ENCODE measurements at regions not wholly inside any gene's neighbourhood (a gene's known extent, or its start where the extent isn't known, plus 50 kb on each side); places are given as distances from the start of the nearest gene placed in this dataset.

DNA sequence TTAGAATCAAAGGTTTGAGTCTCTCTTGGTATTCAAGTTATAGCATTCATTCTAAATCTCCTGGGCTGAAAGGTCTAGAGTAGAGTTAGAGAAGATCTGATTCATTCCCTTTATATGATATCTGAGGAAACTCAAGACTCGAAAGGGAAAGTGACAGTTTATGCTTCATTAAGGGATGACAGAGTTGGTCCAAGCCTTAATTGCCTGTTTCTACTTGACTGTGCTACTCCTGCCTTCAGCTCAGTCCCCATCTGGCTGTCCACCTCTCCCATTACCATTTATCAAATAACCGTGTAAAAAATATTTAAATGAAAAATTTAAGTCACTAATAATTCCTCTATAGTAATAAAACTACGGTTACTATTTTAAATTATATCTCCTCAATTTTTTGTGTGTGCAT lies 537.1 kb upstream of the MEX3C start:
- H3K27ac ChIP-seq (ENCODE audit: low read depth in 1 of 2, low read length in 2 of 2), result no peak overlapping the region
- Mint-ChIP-seq H3K4me1 (ENCODE audit: low read depth) (no peaks in the 10 kb centered on the region), H3K36me3 (ENCODE audit: low read depth) (no peaks in the 10 kb centered on the region), H3K27ac (no peak overlapping the region), H3K4me3 (no peak overlapping the region), H3K27me3 (peaks cover 8% of the 10 kb centered on the region), H3K9me3 (peaks cover 9% of the 10 kb centered on the region)
- H3K9me3 ChIP-seq (ENCODE audit: control insufficient read depth in 1 of 2, insufficient read depth in 1 of 2, low read length in 2 of 2), result no peaks in the 10 kb centered on the region
- TF ChIP-seq, protein P1, sequence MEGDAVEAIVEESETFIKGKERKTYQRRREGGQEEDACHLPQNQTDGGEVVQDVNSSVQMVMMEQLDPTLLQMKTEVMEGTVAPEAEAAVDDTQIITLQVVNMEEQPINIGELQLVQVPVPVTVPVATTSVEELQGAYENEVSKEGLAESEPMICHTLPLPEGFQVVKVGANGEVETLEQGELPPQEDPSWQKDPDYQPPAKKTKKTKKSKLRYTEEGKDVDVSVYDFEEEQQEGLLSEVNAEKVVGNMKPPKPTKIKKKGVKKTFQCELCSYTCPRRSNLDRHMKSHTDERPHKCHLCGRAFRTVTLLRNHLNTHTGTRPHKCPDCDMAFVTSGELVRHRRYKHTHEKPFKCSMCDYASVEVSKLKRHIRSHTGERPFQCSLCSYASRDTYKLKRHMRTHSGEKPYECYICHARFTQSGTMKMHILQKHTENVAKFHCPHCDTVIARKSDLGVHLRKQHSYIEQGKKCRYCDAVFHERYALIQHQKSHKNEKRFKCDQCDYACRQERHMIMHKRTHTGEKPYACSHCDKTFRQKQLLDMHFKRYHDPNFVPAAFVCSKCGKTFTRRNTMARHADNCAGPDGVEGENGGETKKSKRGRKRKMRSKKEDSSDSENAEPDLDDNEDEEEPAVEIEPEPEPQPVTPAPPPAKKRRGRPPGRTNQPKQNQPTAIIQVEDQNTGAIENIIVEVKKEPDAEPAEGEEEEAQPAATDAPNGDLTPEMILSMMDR (IDR thresholded peaks at IDR 0.05), result no peak
- no peaks in the 10 kb centered on the region for H3K4me1 ChIP-seq (ENCODE audit: insufficient read depth, low read length)
- H3K4me3 ChIP-seq (ENCODE audit: low read length), result no peak overlapping the region
- no peaks in the 10 kb centered on the region for H3K36me3 ChIP-seq (ENCODE audit: insufficient read depth, low read length)
- intact Hi-C loops (cut with DNase I, micrococcal nuclease), result no loop called here
- ATAC-seq (ENCODE audit: poor library complexity) (no peak), DNase-seq (no peak)
- POLR2A ChIA-PET, result no interaction called here
- H3K27me3 ChIP-seq (ENCODE audit: control insufficient read depth in 1 of 2, insufficient read depth in 2 of 2, low read length in 2 of 2), result no peaks in the 10 kb centered on the region
- CTCF ChIA-PET, result no interaction called here

DNA sequence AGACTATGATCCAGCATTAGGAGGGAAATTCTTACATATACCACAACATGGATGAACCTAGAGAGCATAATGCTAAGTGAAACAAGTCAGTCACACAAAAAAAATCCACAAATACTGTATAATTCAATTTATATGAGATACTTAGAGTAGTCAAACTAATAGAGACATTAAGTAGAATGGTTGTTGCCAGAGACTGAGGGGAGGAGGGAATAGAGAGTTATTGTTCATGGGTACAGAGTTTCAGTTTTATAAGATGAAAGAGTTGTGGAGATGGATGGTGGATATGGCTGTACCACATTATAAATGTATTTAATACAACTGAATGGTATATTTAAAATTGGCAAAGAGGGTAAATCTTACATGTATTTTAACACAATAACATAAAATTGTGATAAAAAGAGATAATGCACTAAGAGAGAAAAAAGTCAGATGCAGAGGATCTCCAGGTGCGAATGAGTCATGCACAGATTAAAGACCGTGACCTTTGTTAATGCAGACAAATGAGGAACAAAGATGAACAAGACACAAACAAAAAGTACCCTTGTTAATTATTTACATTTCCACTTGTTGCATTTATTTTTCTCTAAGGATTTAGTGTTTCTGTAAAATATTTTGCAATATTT lies 541.7 kb upstream of the MEX3C start:
- Mint-ChIP-seq H3K27me3 (no peaks in the 10 kb centered on the region), H3K9me3 (peaks cover 9% of the 10 kb centered on the region), H3K4me3 (no peak overlapping the region), H3K4me1 (ENCODE audit: low read depth) (no peaks in the 10 kb centered on the region), H3K27ac (no peak overlapping the region), H3K36me3 (ENCODE audit: low read depth) (no peaks in the 10 kb centered on the region)
- ChIA-PET CTCF (no interaction called here), POLR2A (no interaction called here)
- Histone ChIP-seq H3K27me3 (ENCODE audit: control insufficient read depth in 1 of 2, insufficient read depth in 2 of 2, low read length in 2 of 2) (no peaks in the 10 kb centered on the region), H3K4me3 (ENCODE audit: low read length) (no peak overlapping the region), H3K9me3 (ENCODE audit: control insufficient read depth in 1 of 2, insufficient read depth in 1 of 2, low read length in 2 of 2) (no peaks in the 10 kb centered on the region), H3K4me1 (ENCODE audit: insufficient read depth, low read length) (no peaks in the 10 kb centered on the region), H3K36me3 (ENCODE audit: insufficient read depth, low read length) (no peaks in the 10 kb centered on the region), H3K27ac (ENCODE audit: low read depth in 1 of 2, low read length in 2 of 2) (no peak overlapping the region)
- DNase-seq (no peak), ATAC-seq (ENCODE audit: poor library complexity) (no peak)
- TF ChIP-seq, protein P1 (IDR thresholded peaks at IDR 0.05), result no peak
- intact Hi-C loops (cut with DNase I, micrococcal nuclease), result no loop called here

DNA sequence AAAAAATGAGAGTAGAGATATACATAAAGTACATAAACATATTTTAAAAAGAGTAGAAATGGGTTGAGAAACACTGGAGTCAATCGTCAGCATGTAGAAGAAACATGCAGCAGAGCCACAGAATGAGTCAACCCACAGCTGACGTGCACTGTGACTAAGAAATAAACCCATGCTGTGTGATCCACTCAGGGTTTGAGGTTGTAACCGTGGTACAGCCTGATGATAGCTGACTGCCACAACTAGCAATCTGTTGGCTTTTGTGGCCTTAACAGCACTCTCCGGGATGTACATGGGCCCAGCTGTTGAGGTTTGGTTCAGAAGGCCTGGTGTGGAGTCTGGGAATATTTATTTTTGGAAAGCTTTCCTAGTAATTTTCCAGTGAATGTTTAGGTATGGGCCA lies 554.4 kb upstream of the MEX3C start:
- Histone ChIP-seq H3K27me3 (ENCODE audit: control insufficient read depth in 1 of 2, insufficient read depth in 2 of 2, low read length in 2 of 2) (no peaks in the 10 kb centered on the region), H3K36me3 (ENCODE audit: insufficient read depth, low read length) (no peaks in the 10 kb centered on the region), H3K27ac (ENCODE audit: low read depth in 1 of 2, low read length in 2 of 2) (no peak overlapping the region), H3K4me1 (ENCODE audit: insufficient read depth, low read length) (no peaks in the 10 kb centered on the region), H3K4me3 (ENCODE audit: low read length) (no peak overlapping the region), H3K9me3 (ENCODE audit: control insufficient read depth in 1 of 2, insufficient read depth in 1 of 2, low read length in 2 of 2) (no peaks in the 10 kb centered on the region)
- intact Hi-C loops (cut with DNase I, micrococcal nuclease), result no loop called here
- no peaks in the 10 kb centered on the region for H3K27me3 Mint-ChIP-seq
- ATAC-seq (ENCODE audit: poor library complexity) (no peak), DNase-seq (no peak)
- TF ChIP-seq, protein P1 (IDR thresholded peaks at IDR 0.05), result no peak
- POLR2A ChIA-PET, result no interaction called here
- CTCF ChIA-PET, result no interaction called here
- no peaks in the 10 kb centered on the region for H3K4me1 Mint-ChIP-seq (ENCODE audit: low read depth)
- no peak overlapping the region for H3K4me3 Mint-ChIP-seq
- no peak overlapping the region for H3K27ac Mint-ChIP-seq
- no peaks in the 10 kb centered on the region for H3K36me3 Mint-ChIP-seq (ENCODE audit: low read depth)
- H3K9me3 Mint-ChIP-seq, result no peaks in the 10 kb centered on the region

Measured in CD4-positive, alpha-beta T cell (primary cell).